Loucy (cell line): ENCODE measurements at regions not wholly inside any gene's neighbourhood (a gene's known extent, or its start where the extent isn't known, plus 50 kb on each side); places are given as distances from the start of the nearest gene placed in this dataset.

Experiments used
- H2AFZ ChIP-seq: fragments of 200-600 bp; sonication (generic); 2 replicates; pipeline ENCODE4 v1.6.0; 2016; ENCODE audit warnings: antibody characterized with exemption, mild to moderate bottlenecking, low read length, moderate library complexity
- H3F3A ChIP-seq: fragments of 200-600 bp; 2 replicates; pipeline ENCODE4 v1.6.0; 2016; ENCODE audit warnings: antibody characterized with exemption, low read depth, mild to moderate bottlenecking
- H3K27me3 ChIP-seq: fragments of 200-600 bp; sonication (generic); 2 replicates; pipeline ENCODE4 v1.6.1; 2014; ENCODE audit warnings: low read length, mild to moderate bottlenecking; ENCODE audit not compliant: insufficient read depth, poor library complexity, severe bottlenecking
- H3K36me3 ChIP-seq: fragments of 200-600 bp; sonication (generic); 2 replicates; pipeline ENCODE4 v1.6.1; 2016; ENCODE audit warnings: low read length; ENCODE audit not compliant: insufficient read depth
- H3K4me1 ChIP-seq: fragments of 200-600 bp; sonication (generic); 2 replicates; pipeline ENCODE4 v1.5.1; 2014; ENCODE audit warnings: low read length, mild to moderate bottlenecking; ENCODE audit not compliant: insufficient read depth, poor library complexity, severe bottlenecking
- H3K4me2 ChIP-seq: fragments of 200-600 bp; sonication (generic); 2 replicates; pipeline ENCODE4 v1.6.0; 2014; ENCODE audit warnings: antibody characterized with exemption, low read length, low read depth, mild to moderate bottlenecking; ENCODE audit not compliant: poor library complexity, severe bottlenecking
- H3K4me3 ChIP-seq: fragments of 200-600 bp; sonication (generic); 2 replicates; pipeline ENCODE4 v1.5.1; 2014; ENCODE audit warnings: low read length, mild to moderate bottlenecking, mixed read lengths; ENCODE audit not compliant: poor library complexity, severe bottlenecking
- H3K79me2 ChIP-seq: fragments of 200-600 bp; sonication (generic); 2 replicates; pipeline ENCODE4 v1.6.1; 2014; ENCODE audit warnings: low read length; ENCODE audit not compliant: insufficient read depth
- H3K9ac ChIP-seq: fragments of 200-600 bp; sonication (generic); 2 replicates; pipeline ENCODE4 v1.6.0; 2014; ENCODE audit warnings: mild to moderate bottlenecking, low read depth, low read length, moderate library complexity; ENCODE audit not compliant: poor library complexity, severe bottlenecking
- H3K9me2 ChIP-seq: fragments of 200-600 bp; sonication (generic); replicated peaks from 2 replicates; pipeline ENCODE4 v1.6.1; 2016; ENCODE audit warnings: low read depth, low read length, mixed read lengths
- H3K9me3 ChIP-seq: fragments of 200-600 bp; sonication (generic); 2 replicates; pipeline ENCODE4 v1.6.1; 2014; ENCODE audit warnings: mild to moderate bottlenecking, antibody characterized with exemption, low read length, low read depth; ENCODE audit not compliant: insufficient read depth
- H4K20me1 ChIP-seq: fragments of 200-600 bp; sonication (generic); 2 replicates; pipeline ENCODE4 v1.6.0; 2014; ENCODE audit warnings: antibody characterized with exemption, low read length, mild to moderate bottlenecking; ENCODE audit not compliant: insufficient read depth, poor library complexity, severe bottlenecking
- CTCF ChIP-seq: fragments of 200-600 bp; sonication (generic); conservative IDR thresholded peaks from 2 replicates; pipeline ENCODE4 v1.5.1; 2014; ENCODE audit warnings: mild to moderate bottlenecking, antibody characterized with exemption, low read length
- EZH2phosphoT487 ChIP-seq: fragments of 200-600 bp; IDR thresholded peaks from 2 replicates; pipeline ENCODE4 v1.6.1; 2018; ENCODE audit warnings: antibody characterized with exemption, mild to moderate bottlenecking, moderate library complexity, borderline replicate concordance

DNA sequence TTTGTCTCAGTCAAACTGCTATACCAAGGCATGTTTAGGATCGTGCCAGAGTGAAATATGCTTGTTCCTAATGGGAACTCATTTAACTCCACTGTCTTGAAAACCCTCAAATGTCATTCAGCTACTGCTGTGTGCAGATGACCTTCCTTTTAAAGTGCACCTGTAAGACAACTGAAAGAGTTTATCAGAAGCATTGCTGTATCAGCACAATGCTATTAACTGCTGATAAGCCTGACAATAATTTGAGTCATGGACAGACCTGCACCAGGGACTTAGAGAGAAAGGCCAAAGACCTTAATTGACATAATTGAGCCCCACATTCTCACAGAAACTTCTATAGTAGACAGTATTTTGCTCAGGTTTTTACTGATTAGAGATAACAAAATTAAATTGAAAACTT, 557.9 kb downstream of the DIPK2A start:
- no peaks in the 10 kb centered on the region for H3K9me2 ChIP-seq
- TF ChIP-seq CTCF (no peak), EZH2phosphoT487 (no peak)

DNA sequence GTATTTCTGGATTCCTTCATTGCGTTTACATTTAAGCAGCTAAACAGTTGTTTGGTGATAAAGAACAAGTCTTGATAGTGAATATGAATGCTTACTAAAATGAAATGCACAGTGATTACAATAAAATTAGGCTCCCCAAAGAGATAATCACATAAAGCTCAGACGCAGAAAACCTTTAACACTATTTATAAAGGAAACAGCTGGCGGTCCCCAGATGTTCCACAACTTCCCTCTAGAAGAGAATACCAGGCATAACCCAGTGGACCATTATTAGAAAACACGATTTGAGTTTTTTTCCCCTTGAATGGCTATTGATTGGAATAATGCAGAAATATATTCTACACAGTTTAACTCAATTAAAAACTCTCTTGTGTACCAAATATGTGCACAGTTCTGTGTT, 573.2 kb downstream of the DIPK2A start:
- H4K20me1 ChIP-seq, result no peaks in the 10 kb centered on the region
- H3K79me2 ChIP-seq, result no peaks in the 10 kb centered on the region
- H3F3A ChIP-seq, result no peaks in the 10 kb centered on the region
- no peaks in the 10 kb centered on the region for H3K27me3 ChIP-seq
- TF ChIP-seq CTCF, result no peak
- no peak for TF ChIP-seq EZH2phosphoT487
- no peak overlapping the region for H3K4me3 ChIP-seq
- H3K9me3 ChIP-seq, result no peaks in the 10 kb centered on the region
- H3K36me3 ChIP-seq, result no peaks in the 10 kb centered on the region
- no peaks in the 10 kb centered on the region for H3K4me1 ChIP-seq
- no peaks in the 10 kb centered on the region for H3K9me2 ChIP-seq
- no peak overlapping the region for H3K4me2 ChIP-seq
- no peak overlapping the region for H3K9ac ChIP-seq
- no peak overlapping the region for H2AFZ ChIP-seq

More for the DNA sequence above, 557.9 kb downstream of the DIPK2A start:
- Histone ChIP-seq H3K4me2 (no peak overlapping the region), H3K9me3 (no peaks in the 10 kb centered on the region), H2AFZ (no peak overlapping the region), H3K4me3 (no peak overlapping the region), H3F3A (no peaks in the 10 kb centered on the region), H4K20me1 (no peaks in the 10 kb centered on the region), H3K9ac (no peak overlapping the region), H3K4me1 (no peaks in the 10 kb centered on the region), H3K27me3 (no peaks in the 10 kb centered on the region), H3K79me2 (no peaks in the 10 kb centered on the region), H3K36me3 (no peaks in the 10 kb centered on the region)

DNA sequence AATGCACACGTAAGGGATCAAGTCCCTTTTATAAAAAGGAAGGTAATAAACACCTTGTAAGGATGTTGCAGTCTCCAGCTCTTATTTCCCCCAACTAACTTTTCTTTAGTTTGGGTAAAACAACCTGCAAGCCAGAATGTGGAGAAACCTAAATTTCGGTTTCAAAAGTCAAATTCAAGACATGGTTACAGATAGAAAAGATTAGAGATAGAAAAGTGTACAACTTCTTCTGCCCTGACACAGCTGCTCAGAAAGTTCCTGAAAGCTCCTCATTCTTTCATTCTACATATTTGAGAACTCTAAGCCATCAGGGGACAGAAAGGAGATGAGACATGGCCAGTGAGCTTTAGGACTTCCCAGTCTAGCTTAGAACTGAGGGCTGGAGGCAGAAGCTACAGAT, 574.9 kb downstream of the DIPK2A start:
- Histone ChIP-seq H3K9ac (no peak overlapping the region), H3K36me3 (no peaks in the 10 kb centered on the region), H3K4me3 (no peak overlapping the region), H3F3A (no peaks in the 10 kb centered on the region), H3K4me1 (no peaks in the 10 kb centered on the region), H3K27me3 (no peaks in the 10 kb centered on the region), H3K79me2 (no peaks in the 10 kb centered on the region), H3K4me2 (no peak overlapping the region), H4K20me1 (no peaks in the 10 kb centered on the region), H2AFZ (no peak overlapping the region), H3K9me3 (no peaks in the 10 kb centered on the region), H3K9me2 (no peaks in the 10 kb centered on the region)
- TF ChIP-seq CTCF (no peak), EZH2phosphoT487 (no peak)
